ENCODE measurements at regions not wholly inside any gene's neighbourhood (a gene's known extent, or its start where the extent isn't known, plus 50 kb on each side); places are given as distances from the start of the nearest gene placed in this dataset.

- intact Hi-C loops (cut with DNase I; ENCODE audit: low total_unique reads): no loop called here
- Histone ChIP-seq H3K9me3 (no peaks in the 10 kb centered on the region), H3K27ac (no peak overlapping the region), H3K4me1 (no peaks in the 10 kb centered on the region), H3K27me3 (no peaks in the 10 kb centered on the region), H3K4me3 (no peak overlapping the region), H3K36me3 (no peaks in the 10 kb centered on the region)
- DNase-seq (ENCODE audit: low spot score in 2 of 2): no peak
- no peak for TF ChIP-seq CTCF (IDR thresholded peaks at IDR 0.05)
- no peak for TF ChIP-seq POLR2A (IDR thresholded peaks at IDR 0.05)
- no peak for TF ChIP-seq POLR2AphosphoS5 (IDR thresholded peaks at IDR 0.05)
These were observed 657.3 kb downstream of the BCL11B start for GRCh38 chr14:98614741-98615140.

GRCh38 chr14:98622208-98623051 lies 649.6 kb downstream of the BCL11B start:
- Histone ChIP-seq H3K4me1 (no peaks in the 10 kb centered on the region), H3K36me3 (no peaks in the 10 kb centered on the region), H3K27me3 (no peaks in the 10 kb centered on the region), H3K4me3 (no peak overlapping the region), H3K9me3 (peaks cover 0 to 17% of the 10 kb centered on the region in 2 donors), H3K27ac (no peak overlapping the region)
- no peak for DNase-seq (ENCODE audit: low spot score in 2 of 2)
- TF ChIP-seq CTCF (IDR thresholded peaks at IDR 0.05) (no peak), POLR2AphosphoS5 (IDR thresholded peaks at IDR 0.05) (no peak), POLR2A (IDR thresholded peaks at IDR 0.05) (no peak)
- intact Hi-C loops (cut with DNase I; ENCODE audit: low total_unique reads): no loop called here

- Histone ChIP-seq H3K9me3 (peaks cover 0 to 25% of the 10 kb centered on the region in 2 donors), H3K27me3 (no peaks in the 10 kb centered on the region), H3K36me3 (no peaks in the 10 kb centered on the region), H3K27ac (no peak overlapping the region), H3K4me3 (no peak overlapping the region), H3K4me1 (no peaks in the 10 kb centered on the region)
- intact Hi-C loops (cut with DNase I; ENCODE audit: low total_unique reads): no loop called here
- no peak for TF ChIP-seq POLR2AphosphoS5 (IDR thresholded peaks at IDR 0.05)
- TF ChIP-seq POLR2A (IDR thresholded peaks at IDR 0.05): no peak
- TF ChIP-seq CTCF (IDR thresholded peaks at IDR 0.05): no peak
- no peak for DNase-seq (ENCODE audit: low spot score in 2 of 2)
These were observed 648.1 kb downstream of the BCL11B start for GRCh38 chr14:98623788-98624415.

- H3K4me3 ChIP-seq: no peak overlapping the region
- H3K27me3 ChIP-seq: no peaks in the 10 kb centered on the region
- no peaks in the 10 kb centered on the region for H3K36me3 ChIP-seq
- no peaks in the 10 kb centered on the region for H3K9me3 ChIP-seq
- H3K27ac ChIP-seq: no peak overlapping the region
- no peak for TF ChIP-seq POLR2AphosphoS5 (IDR thresholded peaks at IDR 0.05)
- no peak for TF ChIP-seq CTCF (IDR thresholded peaks at IDR 0.05)
- TF ChIP-seq POLR2A (IDR thresholded peaks at IDR 0.05): no peak
- intact Hi-C loops (cut with DNase I; ENCODE audit: low total_unique reads): no loop called here
- peak in 1 of 2 donors; percentile 25 for DNase-seq (ENCODE audit: low spot score in 2 of 2)
- no peaks in the 10 kb centered on the region for H3K4me1 ChIP-seq
These were observed 638.6 kb downstream of the BCL11B start for GRCh38 chr14:98633380-98633779.

Data from breast epithelium (tissue), 4 donors.